GM23248 (cell line): ENCODE measurements at regions not wholly inside any gene's neighbourhood (a gene's known extent, or its start where the extent isn't known, plus 50 kb on each side); places are given as distances from the start of the nearest gene placed in this dataset.

ENCODE experiments used
- EZH2 ChIP-seq: fragments of 200-600 bp; sonication (generic); IDR thresholded peaks from 2 replicates; pipeline ENCODE4 v1.6.1; 2018; ENCODE audit warnings: antibody characterized with exemption, mild to moderate bottlenecking; ENCODE audit not compliant: insufficient read depth, poor library complexity, severe bottlenecking
- EZH2phosphoT487 ChIP-seq: fragments of 200-600 bp; sonication (generic); IDR thresholded peaks from 2 replicates; pipeline ENCODE4 v1.6.1; 2018; ENCODE audit warnings: antibody characterized with exemption, moderate library complexity, mild to moderate bottlenecking, low read depth; ENCODE audit not compliant: insufficient read depth

DNA sequence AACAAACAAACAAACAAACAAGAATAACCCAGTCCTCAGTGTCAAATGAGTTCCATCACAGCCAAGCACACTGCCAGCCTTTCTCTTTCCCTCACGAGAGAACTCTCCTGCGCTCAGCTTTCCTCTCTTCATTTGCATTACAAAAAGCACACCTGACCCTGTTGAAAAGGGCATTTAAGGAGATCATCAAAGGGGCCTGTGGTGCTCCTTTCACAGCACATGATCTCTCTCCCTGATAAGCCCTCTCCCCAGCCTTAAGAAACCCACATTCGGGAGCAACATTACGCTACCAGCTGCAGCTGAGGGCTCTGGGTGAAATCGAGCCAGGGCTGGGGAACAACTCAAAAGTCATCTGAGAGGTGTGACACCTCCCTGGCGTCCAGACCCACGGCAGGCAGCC lies 165.6 kb upstream of the TMCC3 start:
- no peak for TF ChIP-seq EZH2phosphoT487
- TF ChIP-seq EZH2, result no peak
